Keratinocyte (primary cell): ENCODE measurements at regions not wholly inside any gene's neighbourhood (a gene's known extent, or its start where the extent isn't known, plus 50 kb on each side); places are given as distances from the start of the nearest gene placed in this dataset.

ENCODE experiments used
- DNase-seq: peaks from one replicate; pipeline ENCODE4 v3.0.0-alpha.2; 2011; ENCODE audit warnings: low read depth, missing footprints, low spot score
- FAIRE-seq: peaks from 2 replicates; lab custom pipeline; 2011; peaks lifted over from hg19 to GRCh38; lab: Jason Lieb, UNC
- H2AFZ ChIP-seq: 2 replicates; pipeline ENCODE4 v1.6.0; 2012; ENCODE audit warnings: low read length, control low read depth, inconsistent platforms; ENCODE audit not compliant: control insufficient read depth
- H3K27ac ChIP-seq: 2 replicates; pipeline ENCODE4 v1.5.1; 2011; ENCODE audit warnings: low read length; ENCODE audit not compliant: control insufficient read depth, insufficient read depth
- H3K27me3 ChIP-seq: 3 replicates; pipeline ENCODE4 v1.6.0; 2011; ENCODE audit warnings: low read length; ENCODE audit not compliant: control insufficient read depth, insufficient read depth; ENCODE audit errors: extremely low read depth
- H3K36me3 ChIP-seq, 2 experiments: 2 replicates in 1 of 2; 3 replicates in 1 of 2; pipeline ENCODE4 v1.5.1; 2011; ENCODE audit warnings: low read length in 2 of 2, mild to moderate bottlenecking in 1 of 2; ENCODE audit not compliant: control insufficient read depth in 2 of 2, insufficient read depth in 2 of 2; ENCODE audit errors: extremely low read depth in 1 of 2
- H3K4me1 ChIP-seq: 3 replicates; pipeline ENCODE4 v1.5.1; 2011; ENCODE audit warnings: low read length; ENCODE audit not compliant: control insufficient read depth, insufficient read depth; ENCODE audit errors: extremely low read depth
- H3K4me2 ChIP-seq: 3 replicates; pipeline ENCODE4 v1.6.0; 2011; ENCODE audit warnings: low read depth, low read length; ENCODE audit not compliant: control insufficient read depth, insufficient read depth; ENCODE audit errors: extremely low read depth
- H3K4me3 ChIP-seq, 3 experiments: fragments of 200-600 bp in 1 of 3; sonication (generic) in 1 of 3; 2 replicates in 2 of 3; 3 replicates in 1 of 3; pipeline ENCODE4 v1.5.1; 2011 to 2016; ENCODE audit warnings: low read length in 3 of 3, mild to moderate bottlenecking in 3 of 3, control low read depth in 2 of 3, inconsistent platforms in 1 of 3, low read depth in 1 of 3, mixed read lengths in 1 of 3, mixed run types in 1 of 3, moderate library complexity in 1 of 3; ENCODE audit not compliant: control insufficient read depth in 2 of 3, insufficient read depth in 2 of 3; ENCODE audit errors: extremely low read depth in 1 of 3
- H3K79me2 ChIP-seq: 2 replicates; pipeline ENCODE4 v1.6.0; 2012; ENCODE audit warnings: low read length; ENCODE audit not compliant: control insufficient read depth, insufficient read depth
- H3K9ac ChIP-seq: 3 replicates; pipeline ENCODE4 v1.6.0; 2011; ENCODE audit warnings: low read length; ENCODE audit not compliant: control insufficient read depth, insufficient read depth; ENCODE audit errors: extremely low read depth
- H3K9me1 ChIP-seq: 3 replicates; pipeline ENCODE4 v1.6.0; 2011; ENCODE audit warnings: low read length; ENCODE audit not compliant: control insufficient read depth, insufficient read depth; ENCODE audit errors: extremely low read depth
- H3K9me3 ChIP-seq: 2 replicates; pipeline ENCODE4 v1.5.1; 2012; ENCODE audit warnings: low read depth, low read length; ENCODE audit not compliant: control insufficient read depth
- H4K20me1 ChIP-seq: 3 replicates; pipeline ENCODE4 v1.6.0; 2011; ENCODE audit warnings: low read length; ENCODE audit not compliant: control insufficient read depth, insufficient read depth; ENCODE audit errors: extremely low read depth
- CTCF ChIP-seq, 3 experiments: IDR thresholded peaks in 1 of 3; conservative IDR thresholded peaks in 1 of 3; optimal IDR thresholded peaks in 1 of 3; 2 replicates in 2 of 3; 3 replicates in 1 of 3; pipeline versions ENCODE3 to v1.5.1; 2011; ENCODE audit warnings: low read length in 3 of 3, mild to moderate bottlenecking in 3 of 3, moderate library complexity in 2 of 3, control low read depth in 1 of 3, inconsistent platforms in 1 of 3; ENCODE audit not compliant: insufficient read depth in 2 of 3; ENCODE audit errors: extremely low read depth in 1 of 3
- EZH2 ChIP-seq: IDR thresholded peaks from one replicate; pipeline ENCODE4 v1.6.1; 2012; ENCODE audit warnings: inconsistent platforms, mild to moderate bottlenecking, low read length, moderate library complexity
- dilution Hi-C: fragments of 300-500 bp; cut with MboI; formaldehyde crosslinking; loops from one replicate; pipeline ENCODE4 v1.7.0; 2020; ENCODE audit warnings: low sequenced_read_pairs; ENCODE audit not compliant: extremely low pct_ligation_motif_present

- Histone ChIP-seq H3K9me3 (no peaks in the 10 kb centered on the region), H3K9me1 (no peaks in the 10 kb centered on the region), H3K4me1 (peaks cover 40% of the 10 kb centered on the region), H4K20me1 (no peaks in the 10 kb centered on the region), H3K4me2 (no peak overlapping the region), H3K9ac (no peak overlapping the region), H3K27me3 (no peaks in the 10 kb centered on the region), H3K79me2 (no peaks in the 10 kb centered on the region), H2AFZ (no peak overlapping the region), H3K27ac (no peak overlapping the region), H3K36me3 (no peaks in the 10 kb centered on the region), H3K4me3 (no peak overlapping the region)
- FAIRE-seq (no peak), DNase-seq (no peak)
- TF ChIP-seq EZH2 (no peak), CTCF (optimal IDR thresholded peaks at IDR 0.05 in 1 of 3, IDR thresholded peaks at IDR 0.05 in 1 of 3, conservative IDR thresholded peaks at IDR 0.05 in 1 of 3; ENCODE audit: extremely low read depth in 1 of 3, insufficient read depth in 2 of 3, low read length in 3 of 3) (no peak)
- dilution Hi-C loops: no loop called here
These were observed 126.6 kb downstream of the EN1 start for GRCh38 chr2:118720866-118721265.

GRCh38 chr2:118718921-118719320 is 128.5 kb downstream of the EN1 start:
- Histone ChIP-seq H3K27me3 (no peaks in the 10 kb centered on the region), H3K79me2 (no peaks in the 10 kb centered on the region), H3K9me1 (no peaks in the 10 kb centered on the region), H3K27ac (no peak overlapping the region), H2AFZ (no peak overlapping the region), H3K4me3 (no peak overlapping the region), H3K36me3 (no peaks in the 10 kb centered on the region), H3K9ac (no peak overlapping the region), H3K9me3 (no peaks in the 10 kb centered on the region), H3K4me2 (peak overlapping the region; percentile 8), H4K20me1 (no peaks in the 10 kb centered on the region), H3K4me1 (peaks cover 40% of the 10 kb centered on the region)
- TF ChIP-seq EZH2: no peak
- TF ChIP-seq CTCF (optimal IDR thresholded peaks at IDR 0.05 in 1 of 3, IDR thresholded peaks at IDR 0.05 in 1 of 3, conservative IDR thresholded peaks at IDR 0.05 in 1 of 3; ENCODE audit: extremely low read depth in 1 of 3, insufficient read depth in 2 of 3, low read length in 3 of 3): no peak
- FAIRE-seq (peak; percentile 9), DNase-seq (no peak)
- dilution Hi-C loops: no loop called here
